ENCODE measurements at regions not wholly inside any gene's neighbourhood (a gene's known extent, or its start where the extent isn't known, plus 50 kb on each side); places are given as distances from the start of the nearest gene placed in this dataset.
"Not testable (repeated sequence)": the region's sequence is repeated elsewhere in the genome, so short reads cannot be mapped to it uniquely, and the experiment has no call there.

DNA sequence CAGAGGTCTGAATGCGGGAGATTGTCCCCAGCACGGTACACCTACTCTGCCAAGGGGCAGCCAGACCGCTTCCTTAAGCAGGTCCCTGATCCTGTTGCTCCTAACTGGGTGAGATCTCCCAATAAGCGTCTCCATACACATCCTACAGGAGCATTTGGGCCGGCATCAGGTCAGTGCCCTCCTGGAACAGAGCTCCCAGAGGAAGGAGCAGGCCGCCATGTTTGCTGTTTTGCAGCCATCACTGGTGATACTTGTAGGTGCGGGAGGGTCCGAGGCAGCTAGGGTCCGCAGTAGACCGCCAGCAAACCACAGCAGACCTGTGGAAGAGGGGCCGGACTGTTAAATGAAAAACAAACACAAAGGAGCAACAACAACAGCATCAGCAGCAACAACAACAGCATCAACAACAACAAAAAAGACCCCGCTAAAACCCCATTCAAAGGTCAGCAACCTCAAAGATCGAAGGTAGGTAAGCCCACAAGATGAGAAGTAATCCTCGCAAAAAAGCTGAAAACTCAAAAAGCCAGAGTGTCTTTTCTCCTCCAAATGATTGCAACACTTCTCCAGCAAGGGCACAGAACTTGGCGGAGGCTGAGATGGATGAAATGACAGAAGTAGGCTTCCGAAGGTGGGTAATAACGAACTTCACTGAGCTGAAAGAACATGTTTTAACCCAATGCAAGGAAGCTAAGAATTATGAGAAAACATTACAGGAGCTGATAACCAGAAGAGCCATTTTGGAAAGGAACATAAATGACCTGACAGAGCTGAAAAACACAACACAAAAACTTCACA, 79.0 kb upstream of the CDH7 start:
- no peaks in the 10 kb centered on the region for H3K27me3 ChIP-seq
- no peaks in the 10 kb centered on the region for H3K79me2 ChIP-seq
- no peaks in the 10 kb centered on the region for H3K4me1 ChIP-seq (ENCODE audit: insufficient read depth)
- DNase-seq (ENCODE audit: low spot score): no peak
- H3K4me2 ChIP-seq: no peak overlapping the region
- WGBS (ENCODE audit: low lambda C conversion rate, missing lambda C conversion rate): 93% methylated on average over 17 of the region's 17 CpGs
- H2AFZ ChIP-seq: no peak overlapping the region
- H3K4me3 ChIP-seq: no peak overlapping the region
- H3K27ac ChIP-seq: no peak overlapping the region
- H4K20me1 ChIP-seq (ENCODE audit: insufficient read depth, poor library complexity, severe bottlenecking): no peaks in the 10 kb centered on the region
- no peaks in the 10 kb centered on the region for H3K9me2 ChIP-seq (replicated peaks; ENCODE audit: insufficient read depth)
- H3K9me3 ChIP-seq (ENCODE audit: low read depth): no peaks in the 10 kb centered on the region
- no peak for TF ChIP-seq CTCF (IDR thresholded peaks at IDR 0.05; ENCODE audit: poor library complexity)
- no peak for TF ChIP-seq EZH2 (IDR thresholded peaks at IDR 0.05; ENCODE audit: borderline replicate concordance)
- TF ChIP-seq EZH2phosphoT487 (IDR thresholded peaks at IDR 0.05; ENCODE audit: low read depth, severe bottlenecking, unreplicated experiment): no peak
- no peaks in the 10 kb centered on the region for H3K36me3 ChIP-seq (replicated peaks; ENCODE audit: insufficient read depth, low read depth)

- DNase-seq (ENCODE audit: low spot score); H3K27ac ChIP-seq; H3K9me2 ChIP-seq (replicated peaks; ENCODE audit: insufficient read depth); H3K27me3 ChIP-seq; H3K9me3 ChIP-seq (ENCODE audit: low read depth); H4K20me1 ChIP-seq (ENCODE audit: insufficient read depth, poor library complexity, severe bottlenecking); H3K79me2 ChIP-seq; H3K4me2 ChIP-seq; H3K36me3 ChIP-seq (replicated peaks; ENCODE audit: insufficient read depth, low read depth); H3K4me1 ChIP-seq (ENCODE audit: insufficient read depth); H2AFZ ChIP-seq; H3K4me3 ChIP-seq: not testable (repeated sequence)
- 96% methylated on average over 3 of the region's 3 CpGs for WGBS (ENCODE audit: low lambda C conversion rate, missing lambda C conversion rate)
Measured at GRCh38 chr18:65670145-65670544, 80.7 kb upstream of the CDH7 start.

- Histone ChIP-seq H3K27ac (no peak overlapping the region), H3K79me2 (no peaks in the 10 kb centered on the region), H3K4me1 (ENCODE audit: insufficient read depth) (no peaks in the 10 kb centered on the region), H4K20me1 (ENCODE audit: insufficient read depth, poor library complexity, severe bottlenecking) (no peaks in the 10 kb centered on the region), H3K4me2 (no peak overlapping the region), H3K36me3 (replicated peaks; ENCODE audit: insufficient read depth, low read depth) (no peaks in the 10 kb centered on the region), H3K27me3 (no peaks in the 10 kb centered on the region), H2AFZ (no peak overlapping the region), H3K9me2 (replicated peaks; ENCODE audit: insufficient read depth) (no peaks in the 10 kb centered on the region), H3K9me3 (ENCODE audit: low read depth) (no peaks in the 10 kb centered on the region), H3K4me3 (no peak overlapping the region)
- WGBS (ENCODE audit: low lambda C conversion rate, missing lambda C conversion rate): 59% methylated on average over 1 of the region's 1 CpG
- no peak for TF ChIP-seq CTCF (IDR thresholded peaks at IDR 0.05; ENCODE audit: poor library complexity)
- no peak for TF ChIP-seq EZH2phosphoT487 (IDR thresholded peaks at IDR 0.05; ENCODE audit: low read depth, severe bottlenecking, unreplicated experiment)
- no peak for TF ChIP-seq EZH2 (IDR thresholded peaks at IDR 0.05; ENCODE audit: borderline replicate concordance)
- no peak for DNase-seq (ENCODE audit: low spot score)
Measured at GRCh38 chr18:65661391-65661790, 89.4 kb upstream of the CDH7 start.

DNA sequence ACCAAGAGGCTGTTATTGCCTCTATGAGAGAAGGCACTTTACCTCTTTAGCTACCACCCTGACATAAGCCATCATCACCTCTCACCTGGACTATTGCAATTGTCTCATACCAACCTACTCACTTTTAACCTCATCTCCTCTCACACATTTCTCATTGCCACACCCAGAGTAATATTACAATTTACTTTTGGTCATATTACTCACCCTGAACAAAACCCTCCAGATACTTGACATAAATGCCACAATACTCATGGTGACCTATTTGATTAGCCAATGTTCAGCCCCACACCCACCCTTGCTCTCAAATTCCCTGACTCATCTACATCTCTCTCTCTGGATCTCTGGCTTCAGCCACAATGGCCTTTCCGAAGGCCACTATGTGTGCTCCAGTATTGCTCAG, 90.9 kb upstream of the CDH7 start:
- Histone ChIP-seq H3K79me2 (no peaks in the 10 kb centered on the region), H3K9me3 (ENCODE audit: low read depth) (no peaks in the 10 kb centered on the region), H2AFZ (no peak overlapping the region), H3K27ac (no peak overlapping the region), H3K36me3 (replicated peaks; ENCODE audit: insufficient read depth, low read depth) (no peaks in the 10 kb centered on the region), H3K9me2 (replicated peaks; ENCODE audit: insufficient read depth) (no peaks in the 10 kb centered on the region), H3K4me3 (no peak overlapping the region), H3K27me3 (no peaks in the 10 kb centered on the region), H3K4me1 (ENCODE audit: insufficient read depth) (no peaks in the 10 kb centered on the region), H3K4me2 (no peak overlapping the region), H4K20me1 (ENCODE audit: insufficient read depth, poor library complexity, severe bottlenecking) (no peaks in the 10 kb centered on the region)
- TF ChIP-seq EZH2 (IDR thresholded peaks at IDR 0.05; ENCODE audit: borderline replicate concordance) (no peak), CTCF (IDR thresholded peaks at IDR 0.05; ENCODE audit: poor library complexity) (no peak), EZH2phosphoT487 (IDR thresholded peaks at IDR 0.05; ENCODE audit: low read depth, severe bottlenecking, unreplicated experiment) (no peak)
- DNase-seq (ENCODE audit: low spot score): no peak
- 100% methylated on average over 1 of the region's 1 CpG for WGBS (ENCODE audit: low lambda C conversion rate, missing lambda C conversion rate)

Measured in hepatocyte (in vitro differentiated cells).